Stomach (tissue), 8 donors: ENCODE measurements at regions not wholly inside any gene's neighbourhood (a gene's known extent, or its start where the extent isn't known, plus 50 kb on each side); places are given as distances from the start of the nearest gene placed in this dataset.

Experiments used
- DNase-seq, 2 donors: peaks; one replicate each; pipeline versions ENCODE4 v3.0.0 to v3.0.0-alpha.2; 2013 to 2019
- H3K27ac ChIP-seq, 5 donors: fragments of 200-600 bp in 4 of 5; sonication (generic) in 4 of 5; one replicate each; pipeline ENCODE4 v1.5.1; 2013 to 2019; ENCODE audit warnings: mild to moderate bottlenecking in 1 of 5, moderate library complexity in 1 of 5
- H3K27me3 ChIP-seq, 3 donors: fragments of 200-600 bp; sonication (generic); one replicate each; pipeline ENCODE4 v1.5.1; 2017 to 2019; ENCODE audit warnings: mixed run types in 1 of 3
- H3K36me3 ChIP-seq, 4 donors: fragments of 200-600 bp; sonication (generic); 1 replicate in 3 of 4; 2 replicates in 1 of 4; pipeline ENCODE4 v1.5.1; 2016 to 2019
- H3K4me1 ChIP-seq, 4 donors: fragments of 200-600 bp; sonication (generic); one replicate each; pipeline ENCODE4 v1.5.1; 2016 to 2019
- H3K4me3 ChIP-seq, 4 donors: fragments of 200-600 bp; sonication (generic) in 3 of 4; one replicate each; pipeline ENCODE4 v1.5.1; 2016 to 2019; ENCODE audit warnings: mild to moderate bottlenecking in 1 of 4
- H3K9me3 ChIP-seq, 4 donors: fragments of 200-600 bp; sonication (generic); one replicate each; pipeline ENCODE4 v1.5.1; 2016 to 2019
- CTCF ChIP-seq, 7 experiments: fragments of 450-650 bp in 4 of 7; fragments of 200-600 bp in 3 of 7; sonication (generic) in 3 of 7; IDR thresholded peaks; one replicate each; pipeline ENCODE4 v1.5.1; 2016 to 2019; ENCODE audit warnings: antibody characterized with exemption in 7 of 7, control low read depth in 2 of 7, mild to moderate bottlenecking in 1 of 7
- EP300 ChIP-seq: sonication (generic); formaldehyde crosslinking; IDR thresholded peaks from one replicate; pipeline ENCODE4 v1.6.1; 2017; ENCODE audit warnings: antibody characterized with exemption
- POLR2A ChIP-seq, 4 donors: fragments of 450-650 bp; IDR thresholded peaks; one replicate each; pipeline ENCODE4 v1.6.1; 2016; ENCODE audit warnings: antibody characterized with exemption in 4 of 4, control low read depth in 2 of 4, mild to moderate bottlenecking in 1 of 4, moderate library complexity in 1 of 4
- POLR2AphosphoS5 ChIP-seq, 3 donors: sonication (generic); formaldehyde crosslinking; IDR thresholded peaks; one replicate each; pipeline ENCODE4 v1.6.1; 2016; ENCODE audit warnings: antibody characterized with exemption in 3 of 3
- WGBS, 5 donors: extraction: QIAGEN DNeasy Blood & Tissue Kit in 3 of 5; methylation state at CpG; one replicate each; pipeline versions ENCODE4 v1.1.5 to v1.1.7; 2013 to 2018; 5-methylcytosine and 5-hydroxymethylcytosine counted together
- intact Hi-C: fragments of 100-400 bp; cut with DNase I; formaldehyde crosslinking; loops from one replicate; pipeline ENCODE4 v1.15.1; 2023; ENCODE audit warnings: low total_unique reads
- donor health status: healthy with polysubstance abuse.
- donor health status: Bipolar disorder and iron deficiency.
- donor health status: healthy.

- intact Hi-C loops = no loop called here
- DNase-seq = no peak
- H3K36me3 ChIP-seq = no peaks in the 10 kb centered on the region
These were observed 125.1 kb upstream of the SH3BP4 start for GRCh38 chr2:234826681-234827080.

GRCh38 chr2:234825616-234826015, 126.2 kb upstream of the SH3BP4 start:
- no peak for DNase-seq
- H3K27ac ChIP-seq = no peak overlapping the region
- H3K4me1 ChIP-seq = peaks cover 0 to 13% (median 8%) of the 10 kb centered on the region in 4 donors
- 75 to 84% (median 82%) methylated on average over 5 of the region's 5 CpGs for WGBS, 5 donors
- intact Hi-C loops = no loop called here
- H3K9me3 ChIP-seq = no peaks in the 10 kb centered on the region
- H3K36me3 ChIP-seq = no peaks in the 10 kb centered on the region
- no peak overlapping the region for H3K4me3 ChIP-seq
- TF ChIP-seq CTCF (IDR thresholded peaks at IDR 0.05) = no peak
- TF ChIP-seq POLR2AphosphoS5 (IDR thresholded peaks at IDR 0.05) = no peak
- no peak for TF ChIP-seq EP300
- no peak for TF ChIP-seq POLR2A (IDR thresholded peaks at IDR 0.05)
- no peaks in the 10 kb centered on the region for H3K27me3 ChIP-seq

More at GRCh38 chr2:234826681-234827080, 125.1 kb upstream of the SH3BP4 start:
- no peak overlapping the region for H3K4me3 ChIP-seq
- 85 to 93% (median 91%) methylated on average over 5 of the region's 5 CpGs for WGBS, 5 donors
- H3K27ac ChIP-seq = no peak overlapping the region
- TF ChIP-seq EP300 = no peak
- H3K27me3 ChIP-seq = no peaks in the 10 kb centered on the region
- H3K9me3 ChIP-seq = no peaks in the 10 kb centered on the region
- peaks cover 0 to 13% (median 8%) of the 10 kb centered on the region in 4 donors for H3K4me1 ChIP-seq

GRCh38 chr2:234823877-234824376, 127.9 kb upstream of the SH3BP4 start:
- H3K4me3 ChIP-seq = no peak overlapping the region
- peak in 1 of 2 donors; percentile 66 for DNase-seq
- WGBS, 5 donors = 28 to 57% (median 43%) methylated on average over 2 of the region's 2 CpGs
- H3K9me3 ChIP-seq = no peaks in the 10 kb centered on the region
- no peaks in the 10 kb centered on the region for H3K27me3 ChIP-seq
- H3K27ac ChIP-seq = peak overlapping the region in 2 of 5 donors; percentile 9 to 44
- intact Hi-C loops = no loop called here
- TF ChIP-seq POLR2AphosphoS5 (IDR thresholded peaks at IDR 0.05) (peak in 2 of 3 donors; percentile 23 to 69), POLR2A (IDR thresholded peaks at IDR 0.05) (no peak)
- no peaks in the 10 kb centered on the region for H3K36me3 ChIP-seq
- peaks cover 0 to 13% (median 8%) of the 10 kb centered on the region in 4 donors for H3K4me1 ChIP-seq

- H3K27ac ChIP-seq = peak overlapping the region in 2 of 5 donors; percentile 9 to 44
- 75 to 85% (median 79%) methylated on average over 7 of the region's 7 CpGs for WGBS, 5 donors
- peaks cover 0 to 13% (median 8%) of the 10 kb centered on the region in 4 donors for H3K4me1 ChIP-seq
- intact Hi-C loops = no loop called here
- H3K36me3 ChIP-seq = no peaks in the 10 kb centered on the region
- TF ChIP-seq EP300 = no peak
- no peak for TF ChIP-seq POLR2AphosphoS5 (IDR thresholded peaks at IDR 0.05)
- no peak for TF ChIP-seq POLR2A (IDR thresholded peaks at IDR 0.05)
- no peak for TF ChIP-seq CTCF (IDR thresholded peaks at IDR 0.05)
- no peak for DNase-seq
- no peaks in the 10 kb centered on the region for H3K27me3 ChIP-seq
- H3K9me3 ChIP-seq = no peaks in the 10 kb centered on the region
- no peak overlapping the region for H3K4me3 ChIP-seq
These were observed 128.5 kb upstream of the SH3BP4 start for GRCh38 chr2:234823196-234823876.

- H3K9me3 ChIP-seq = no peaks in the 10 kb centered on the region
- intact Hi-C loops = no loop called here
- no peak for DNase-seq
- peaks cover 0 to 13% (median 8%) of the 10 kb centered on the region in 4 donors for H3K4me1 ChIP-seq
- WGBS, 5 donors = 88 to 100% (median 97%) methylated on average over 1 of the region's 1 CpG
- H3K27ac ChIP-seq = no peak overlapping the region
- H3K36me3 ChIP-seq = no peaks in the 10 kb centered on the region
- no peaks in the 10 kb centered on the region for H3K27me3 ChIP-seq
- TF ChIP-seq POLR2A (IDR thresholded peaks at IDR 0.05) (no peak), CTCF (IDR thresholded peaks at IDR 0.05) (no peak), POLR2AphosphoS5 (IDR thresholded peaks at IDR 0.05) (no peak), EP300 (no peak)
- H3K4me3 ChIP-seq = no peak overlapping the region
These were observed 129.8 kb upstream of the SH3BP4 start for GRCh38 chr2:234821946-234822475.
